Spleen (tissue), 7 donors: ENCODE measurements at regions not wholly inside any gene's neighbourhood (a gene's known extent, or its start where the extent isn't known, plus 50 kb on each side); places are given as distances from the start of the nearest gene placed in this dataset.

Experiments
- POLR2A ChIP-seq, 3 donors: fragments of 450-650 bp; IDR thresholded peaks; one replicate each; pipeline ENCODE4 v1.5.1; 2017; ENCODE audit warnings: antibody characterized with exemption in 3 of 3, mild to moderate bottlenecking in 1 of 3
- POLR2AphosphoS5 ChIP-seq, 3 donors: sonication (generic); formaldehyde crosslinking; IDR thresholded peaks; one replicate each; pipeline ENCODE4 v1.5.1; 2017; ENCODE audit warnings: antibody characterized with exemption in 3 of 3
- TF ChIP-seq, protein P1 (sequence below), 11 experiments: fragments of 200-600 bp in 7 of 11; fragments of 450-650 bp in 4 of 11; sonication (generic) in 4 of 11; IDR thresholded peaks in 8 of 11; conservative IDR thresholded peaks in 3 of 11; 1 replicate in 7 of 11; 2 replicates in 4 of 11; pipeline versions ENCODE4 v1.4.0 to v1.8.0; 2016 to 2021; ENCODE audit warnings: antibody characterized with exemption in 11 of 11, inconsistent platforms in 4 of 11, mild to moderate bottlenecking in 1 of 11
- donor health status: DM: no; HTN: no; CAD: no; lungs with moderate emphysema.
- donor health status: DM: no; HTN: no; CAD: no.
- donor health status: DM: no; HTN: no; CAD: no.

DNA sequence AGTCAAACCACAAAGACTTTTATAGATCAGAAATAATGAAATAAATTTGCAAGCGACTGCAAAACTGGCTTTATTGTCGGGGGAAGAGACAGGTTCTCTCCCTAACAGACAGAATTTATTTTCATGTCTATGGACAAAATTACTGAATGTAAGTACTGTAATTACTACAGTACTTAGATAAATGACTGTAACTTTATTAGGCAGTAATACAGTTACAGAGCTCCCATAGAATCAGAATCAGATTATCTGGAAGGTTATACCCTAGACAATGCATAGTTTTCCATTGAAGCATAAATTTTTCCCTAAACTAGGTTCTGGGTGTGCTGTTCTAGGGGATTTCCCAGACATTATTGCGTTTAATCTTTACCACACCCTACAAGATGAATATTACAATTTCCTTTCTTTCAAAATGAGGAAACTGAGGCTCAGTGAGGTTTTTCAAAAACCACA, 114.2 kb downstream of the C12orf75 start:
- TF ChIP-seq, protein P1, sequence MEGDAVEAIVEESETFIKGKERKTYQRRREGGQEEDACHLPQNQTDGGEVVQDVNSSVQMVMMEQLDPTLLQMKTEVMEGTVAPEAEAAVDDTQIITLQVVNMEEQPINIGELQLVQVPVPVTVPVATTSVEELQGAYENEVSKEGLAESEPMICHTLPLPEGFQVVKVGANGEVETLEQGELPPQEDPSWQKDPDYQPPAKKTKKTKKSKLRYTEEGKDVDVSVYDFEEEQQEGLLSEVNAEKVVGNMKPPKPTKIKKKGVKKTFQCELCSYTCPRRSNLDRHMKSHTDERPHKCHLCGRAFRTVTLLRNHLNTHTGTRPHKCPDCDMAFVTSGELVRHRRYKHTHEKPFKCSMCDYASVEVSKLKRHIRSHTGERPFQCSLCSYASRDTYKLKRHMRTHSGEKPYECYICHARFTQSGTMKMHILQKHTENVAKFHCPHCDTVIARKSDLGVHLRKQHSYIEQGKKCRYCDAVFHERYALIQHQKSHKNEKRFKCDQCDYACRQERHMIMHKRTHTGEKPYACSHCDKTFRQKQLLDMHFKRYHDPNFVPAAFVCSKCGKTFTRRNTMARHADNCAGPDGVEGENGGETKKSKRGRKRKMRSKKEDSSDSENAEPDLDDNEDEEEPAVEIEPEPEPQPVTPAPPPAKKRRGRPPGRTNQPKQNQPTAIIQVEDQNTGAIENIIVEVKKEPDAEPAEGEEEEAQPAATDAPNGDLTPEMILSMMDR (IDR thresholded peaks at IDR 0.05 in 8 of 11, conservative IDR thresholded peaks at IDR 0.05 in 3 of 11): no peak
- TF ChIP-seq POLR2A (IDR thresholded peaks at IDR 0.05) (no peak), POLR2AphosphoS5 (IDR thresholded peaks at IDR 0.05) (no peak)
